ENCODE measurements at regions not wholly inside any gene's neighbourhood (a gene's known extent, or its start where the extent isn't known, plus 50 kb on each side); places are given as distances from the start of the nearest gene placed in this dataset.

DNA sequence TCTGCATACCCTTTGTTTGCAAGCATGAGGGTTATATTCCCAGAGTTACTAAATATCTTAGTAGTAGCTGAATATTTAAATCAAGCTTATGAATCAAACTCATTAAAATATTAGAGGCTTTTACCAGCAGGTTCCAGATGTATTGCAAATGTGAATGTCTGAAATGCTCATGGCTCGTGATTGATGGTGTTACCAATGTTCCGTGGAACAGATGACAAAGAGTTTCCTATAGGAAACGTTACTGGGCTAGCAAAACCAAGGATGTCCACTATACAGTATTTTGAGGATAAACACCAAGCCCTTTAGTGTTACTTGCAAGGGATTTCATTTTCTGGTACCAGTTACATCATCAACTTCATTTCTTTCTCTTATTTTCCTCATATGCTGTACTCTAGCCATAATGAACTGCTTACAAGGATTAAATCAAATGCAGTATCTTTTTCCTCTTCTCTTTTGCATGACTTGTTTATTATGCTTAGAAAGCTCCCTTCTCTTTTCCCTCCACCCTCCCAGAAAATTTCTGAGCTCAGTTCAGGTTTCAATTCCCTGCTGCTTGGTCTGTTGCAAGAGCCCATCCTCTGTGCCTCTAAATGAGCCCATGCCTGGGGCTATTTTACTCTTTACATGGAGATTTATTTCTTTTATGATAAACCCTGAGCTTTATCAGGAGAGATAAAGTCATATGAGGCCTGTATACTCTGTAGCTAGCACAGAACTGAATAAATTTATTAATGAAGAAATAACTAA is 1537.1 kb upstream of the GOT2 start:
- H3K27me3 ChIP-seq (replicated peaks in 2 of 5; ENCODE audit: control insufficient read depth in 4 of 5, insufficient read depth in 5 of 5, low read length in 4 of 5) = no peaks in the 10 kb centered on the region
- ChIA-PET POLR2A (no interaction called here), CTCF (no interaction called here)
- H3K9me3 ChIP-seq (ENCODE audit: control extremely low read depth in 1 of 5, control insufficient read depth in 4 of 5, insufficient read depth in 2 of 5, low read depth in 1 of 5, low read length in 4 of 5) = no peaks in the 10 kb centered on the region
- WGBS (ENCODE audit: insufficient coverage) = 67% methylated on average over 3 of the region's 3 CpGs
- H3K27ac ChIP-seq (ENCODE audit: insufficient read depth in 1 of 2, low read depth in 1 of 2, low read length in 2 of 2, poor library complexity in 1 of 2, severe bottlenecking in 2 of 2) = no peak overlapping the region
- no peaks in the 10 kb centered on the region for H3K4me1 ChIP-seq (ENCODE audit: control extremely low read depth in 1 of 4, control insufficient read depth in 4 of 4, insufficient read depth in 4 of 4, low read length in 3 of 4)
- no peaks in the 10 kb centered on the region for H3K36me3 ChIP-seq (ENCODE audit: control insufficient read depth in 4 of 4, insufficient read depth in 4 of 4, low read length in 3 of 4)
- no peak overlapping the region for H3K4me3 ChIP-seq (ENCODE audit: control insufficient read depth in 1 of 7, extremely low read depth in 1 of 7, insufficient read depth in 4 of 7, low read depth in 2 of 7, low read length in 6 of 7)
- no peak for DNase-seq

DNA sequence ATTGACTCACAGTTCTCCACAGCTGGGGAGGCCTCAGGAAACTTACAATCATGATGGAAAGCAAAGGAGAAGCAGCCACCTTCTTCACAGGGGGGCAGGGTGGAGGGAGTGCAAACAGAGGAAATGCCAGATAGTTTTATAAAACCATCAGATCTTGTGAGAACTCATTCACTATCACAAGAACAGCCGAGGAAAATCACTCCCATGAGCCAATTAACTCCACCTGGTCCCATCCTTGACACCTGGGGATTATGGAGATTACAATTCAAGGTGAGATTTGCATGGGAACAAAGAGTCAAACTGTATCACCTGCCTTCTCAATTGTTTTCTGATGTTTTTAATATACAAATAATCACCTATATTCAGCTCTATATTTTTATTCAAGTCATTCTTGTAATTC is 1527.3 kb upstream of the GOT2 start:
- WGBS (ENCODE audit: insufficient coverage) = 88% methylated on average over 1 of the region's 1 CpG
- CTCF ChIA-PET = no interaction called here

DNA sequence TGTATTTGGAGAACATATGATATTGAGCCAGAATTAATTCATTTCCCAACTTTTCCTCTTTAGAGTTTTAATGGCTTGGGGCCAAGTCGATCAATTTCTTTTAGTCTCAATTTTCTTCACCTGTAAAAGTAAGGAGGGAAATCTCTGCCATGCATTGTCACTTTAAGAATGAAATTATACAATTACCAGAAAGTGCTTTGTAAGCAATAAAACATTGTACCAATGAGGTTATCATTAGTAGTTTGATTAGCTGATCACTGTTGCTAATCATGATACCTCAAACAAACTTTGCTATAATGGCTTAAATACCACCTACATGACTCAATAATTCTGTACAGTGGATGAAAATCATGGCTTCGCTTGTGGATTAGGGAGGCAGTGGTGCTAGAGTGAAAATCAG is 1525.8 kb upstream of the GOT2 start:
- no peaks in the 10 kb centered on the region for H3K27me3 ChIP-seq (replicated peaks in 2 of 5; ENCODE audit: control insufficient read depth in 4 of 5, insufficient read depth in 5 of 5, low read length in 4 of 5)
- no peak for DNase-seq
- ChIA-PET CTCF (no interaction called here), POLR2A (no interaction called here)
- WGBS (ENCODE audit: insufficient coverage) = no CpG with 5 or more reads among the region's 2 CpGs
- H3K9me3 ChIP-seq (ENCODE audit: control extremely low read depth in 1 of 5, control insufficient read depth in 4 of 5, insufficient read depth in 2 of 5, low read depth in 1 of 5, low read length in 4 of 5) = no peaks in the 10 kb centered on the region
- no peak overlapping the region for H3K4me3 ChIP-seq (ENCODE audit: control insufficient read depth in 1 of 7, extremely low read depth in 1 of 7, insufficient read depth in 4 of 7, low read depth in 2 of 7, low read length in 6 of 7)
- H3K27ac ChIP-seq (ENCODE audit: insufficient read depth in 1 of 2, low read depth in 1 of 2, low read length in 2 of 2, poor library complexity in 1 of 2, severe bottlenecking in 2 of 2) = no peak overlapping the region
- H3K4me1 ChIP-seq (ENCODE audit: control extremely low read depth in 1 of 4, control insufficient read depth in 4 of 4, insufficient read depth in 4 of 4, low read length in 3 of 4) = no peaks in the 10 kb centered on the region
- H3K36me3 ChIP-seq (ENCODE audit: control insufficient read depth in 4 of 4, insufficient read depth in 4 of 4, low read length in 3 of 4) = no peaks in the 10 kb centered on the region

More for the DNA sequence above, 1527.3 kb upstream of the GOT2 start:
- no peaks in the 10 kb centered on the region for H3K36me3 ChIP-seq (ENCODE audit: control insufficient read depth in 4 of 4, insufficient read depth in 4 of 4, low read length in 3 of 4)
- no peak overlapping the region for H3K27ac ChIP-seq (ENCODE audit: insufficient read depth in 1 of 2, low read depth in 1 of 2, low read length in 2 of 2, poor library complexity in 1 of 2, severe bottlenecking in 2 of 2)
- no peaks in the 10 kb centered on the region for H3K9me3 ChIP-seq (ENCODE audit: control extremely low read depth in 1 of 5, control insufficient read depth in 4 of 5, insufficient read depth in 2 of 5, low read depth in 1 of 5, low read length in 4 of 5)
- no peaks in the 10 kb centered on the region for H3K4me1 ChIP-seq (ENCODE audit: control extremely low read depth in 1 of 4, control insufficient read depth in 4 of 4, insufficient read depth in 4 of 4, low read length in 3 of 4)
- DNase-seq = no peak
- no peaks in the 10 kb centered on the region for H3K27me3 ChIP-seq (replicated peaks in 2 of 5; ENCODE audit: control insufficient read depth in 4 of 5, insufficient read depth in 5 of 5, low read length in 4 of 5)
- POLR2A ChIA-PET = no interaction called here
- no peak overlapping the region for H3K4me3 ChIP-seq (ENCODE audit: control insufficient read depth in 1 of 7, extremely low read depth in 1 of 7, insufficient read depth in 4 of 7, low read depth in 2 of 7, low read length in 6 of 7)

DNA sequence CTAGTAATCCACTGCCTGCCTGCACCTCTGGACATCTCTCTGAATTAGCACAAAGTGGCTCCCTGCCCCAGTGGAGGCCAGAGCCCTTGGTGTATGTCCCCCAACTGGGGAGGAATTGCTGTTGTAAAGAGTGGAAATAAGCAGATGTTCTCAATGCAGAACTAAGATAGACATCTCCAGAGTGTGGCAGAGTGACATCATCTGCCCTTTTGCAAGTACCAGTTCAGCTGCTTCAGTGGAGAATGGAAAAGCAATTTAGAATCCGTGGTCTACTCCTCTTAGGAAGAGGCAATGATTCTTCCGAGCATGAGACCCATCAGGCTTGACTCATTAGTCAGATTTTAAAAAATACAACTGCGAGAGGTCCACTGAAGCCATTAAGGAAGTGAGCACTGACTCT is 1512.0 kb upstream of the GOT2 start:
- no peaks in the 10 kb centered on the region for H3K36me3 ChIP-seq (ENCODE audit: control insufficient read depth in 4 of 4, insufficient read depth in 4 of 4, low read length in 3 of 4)
- no peak for DNase-seq
- ChIA-PET POLR2A (no interaction called here), CTCF (interaction anchor here (0.7 kb wide), 1 partner anchor 258 kb away, joined by 3 read pairs; no protein-coding TSS in a partner anchor)
- H3K4me3 ChIP-seq (ENCODE audit: control insufficient read depth in 1 of 7, extremely low read depth in 1 of 7, insufficient read depth in 4 of 7, low read depth in 2 of 7, low read length in 6 of 7) = no peak overlapping the region
- H3K27ac ChIP-seq (ENCODE audit: insufficient read depth in 1 of 2, low read depth in 1 of 2, low read length in 2 of 2, poor library complexity in 1 of 2, severe bottlenecking in 2 of 2) = no peak overlapping the region
- WGBS (ENCODE audit: insufficient coverage) = 92% methylated on average over 3 of the region's 3 CpGs
- H3K9me3 ChIP-seq (ENCODE audit: control extremely low read depth in 1 of 5, control insufficient read depth in 4 of 5, insufficient read depth in 2 of 5, low read depth in 1 of 5, low read length in 4 of 5) = peaks cover 0 to 1% (median 0%) of the 10 kb centered on the region in 5 experiments
- H3K27me3 ChIP-seq (replicated peaks in 2 of 5; ENCODE audit: control insufficient read depth in 4 of 5, insufficient read depth in 5 of 5, low read length in 4 of 5) = no peaks in the 10 kb centered on the region
- no peaks in the 10 kb centered on the region for H3K4me1 ChIP-seq (ENCODE audit: control extremely low read depth in 1 of 4, control insufficient read depth in 4 of 4, insufficient read depth in 4 of 4, low read length in 3 of 4)

DNA sequence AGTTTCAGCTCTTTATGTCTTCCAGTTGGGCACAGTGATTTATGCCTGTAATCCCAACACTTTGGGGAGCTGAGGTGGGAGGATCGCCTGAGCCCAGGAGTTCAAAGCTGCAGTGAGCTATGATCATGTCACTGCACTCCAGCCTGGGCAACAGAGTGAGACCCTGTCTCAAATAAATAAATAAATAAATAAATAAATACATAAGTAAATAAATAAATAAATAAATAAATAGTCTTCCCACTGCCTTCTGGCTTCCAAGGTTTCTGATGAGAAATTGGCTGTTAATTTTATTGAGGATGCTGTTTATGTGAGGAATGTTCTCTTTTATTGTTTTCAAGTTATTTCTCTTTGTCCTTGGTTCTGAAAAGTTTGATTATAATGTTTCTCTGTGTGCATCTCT is 1507.6 kb upstream of the GOT2 start:
- no CpG with 5 or more reads among the region's 1 CpG for WGBS (ENCODE audit: insufficient coverage)
- H3K27me3 ChIP-seq (replicated peaks in 2 of 5; ENCODE audit: control insufficient read depth in 4 of 5, insufficient read depth in 5 of 5, low read length in 4 of 5) = no peaks in the 10 kb centered on the region
- no peaks in the 10 kb centered on the region for H3K4me1 ChIP-seq (ENCODE audit: control extremely low read depth in 1 of 4, control insufficient read depth in 4 of 4, insufficient read depth in 4 of 4, low read length in 3 of 4)
- no peaks in the 10 kb centered on the region for H3K36me3 ChIP-seq (ENCODE audit: control insufficient read depth in 4 of 4, insufficient read depth in 4 of 4, low read length in 3 of 4)
- DNase-seq = no peak
- H3K4me3 ChIP-seq (ENCODE audit: control insufficient read depth in 1 of 7, extremely low read depth in 1 of 7, insufficient read depth in 4 of 7, low read depth in 2 of 7, low read length in 6 of 7) = no peak overlapping the region
- POLR2A ChIA-PET = no interaction called here
- H3K9me3 ChIP-seq (ENCODE audit: control extremely low read depth in 1 of 5, control insufficient read depth in 4 of 5, insufficient read depth in 2 of 5, low read depth in 1 of 5, low read length in 4 of 5) = peaks cover 0 to 1% (median 0%) of the 10 kb centered on the region in 5 experiments
- CTCF ChIA-PET = no interaction called here
- H3K27ac ChIP-seq (ENCODE audit: insufficient read depth in 1 of 2, low read depth in 1 of 2, low read length in 2 of 2, poor library complexity in 1 of 2, severe bottlenecking in 2 of 2) = no peak overlapping the region

DNA sequence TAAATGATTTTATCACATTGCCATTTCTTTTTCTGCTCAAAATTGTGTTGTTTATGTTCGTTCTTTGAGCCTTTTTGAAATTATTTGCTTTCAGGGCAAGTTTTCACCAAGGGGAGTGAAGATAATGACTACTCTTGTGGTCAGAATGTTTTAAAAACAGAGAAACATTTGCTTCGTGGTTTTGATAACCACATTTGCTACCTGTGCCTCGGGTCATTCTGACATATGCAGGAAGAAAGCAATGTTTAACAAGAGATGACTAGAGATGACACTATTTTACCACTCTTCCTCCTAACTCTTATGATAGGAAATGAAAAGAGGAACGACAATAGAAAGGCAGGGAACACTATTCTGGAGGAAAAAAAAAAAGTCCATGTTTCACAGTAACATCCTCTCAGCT is 1496.5 kb upstream of the GOT2 start:
- no peaks in the 10 kb centered on the region for H3K27me3 ChIP-seq (replicated peaks in 2 of 5; ENCODE audit: control insufficient read depth in 4 of 5, insufficient read depth in 5 of 5, low read length in 4 of 5)
- no peak overlapping the region for H3K27ac ChIP-seq (ENCODE audit: insufficient read depth in 1 of 2, low read depth in 1 of 2, low read length in 2 of 2, poor library complexity in 1 of 2, severe bottlenecking in 2 of 2)
- no CpG with 5 or more reads among the region's 4 CpGs for WGBS (ENCODE audit: insufficient coverage)
- ChIA-PET POLR2A (no interaction called here), CTCF (no interaction called here)
- peaks cover 0 to 3% (median 0%) of the 10 kb centered on the region in 4 experiments for H3K4me1 ChIP-seq (ENCODE audit: control extremely low read depth in 1 of 4, control insufficient read depth in 4 of 4, insufficient read depth in 4 of 4, low read length in 3 of 4)
- no peaks in the 10 kb centered on the region for H3K9me3 ChIP-seq (ENCODE audit: control extremely low read depth in 1 of 5, control insufficient read depth in 4 of 5, insufficient read depth in 2 of 5, low read depth in 1 of 5, low read length in 4 of 5)
- peak in 2 of 3 donors; percentile 8 to 12 for DNase-seq
- no peak overlapping the region for H3K4me3 ChIP-seq (ENCODE audit: control insufficient read depth in 1 of 7, extremely low read depth in 1 of 7, insufficient read depth in 4 of 7, low read depth in 2 of 7, low read length in 6 of 7)
- no peaks in the 10 kb centered on the region for H3K36me3 ChIP-seq (ENCODE audit: control insufficient read depth in 4 of 4, insufficient read depth in 4 of 4, low read length in 3 of 4)

DNA sequence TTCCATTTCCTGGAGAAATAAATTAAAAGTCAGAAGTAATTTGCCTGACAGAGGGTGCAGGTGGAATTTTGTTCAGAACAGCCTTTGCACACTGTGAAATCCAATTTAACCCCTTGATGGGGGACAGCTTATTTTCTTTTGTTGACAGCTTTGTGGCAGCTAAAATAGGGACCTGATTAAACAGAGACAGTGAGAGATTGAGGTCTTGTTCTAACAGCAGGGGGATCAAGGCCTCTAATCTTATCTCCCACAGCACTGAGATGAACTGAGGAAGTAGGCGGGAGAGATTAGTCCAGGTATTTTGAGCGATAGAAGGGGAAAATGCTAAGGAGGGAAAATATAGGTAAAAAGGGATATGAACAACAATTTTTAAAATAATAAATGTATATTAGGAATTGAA is 1491.4 kb upstream of the GOT2 start:
- no peaks in the 10 kb centered on the region for H3K4me1 ChIP-seq (ENCODE audit: control extremely low read depth in 1 of 4, control insufficient read depth in 4 of 4, insufficient read depth in 4 of 4, low read length in 3 of 4)
- H3K27ac ChIP-seq (ENCODE audit: insufficient read depth in 1 of 2, low read depth in 1 of 2, low read length in 2 of 2, poor library complexity in 1 of 2, severe bottlenecking in 2 of 2) = no peak overlapping the region
- no peak overlapping the region for H3K4me3 ChIP-seq (ENCODE audit: control insufficient read depth in 1 of 7, extremely low read depth in 1 of 7, insufficient read depth in 4 of 7, low read depth in 2 of 7, low read length in 6 of 7)
- peaks cover 0 to 2% (median 0%) of the 10 kb centered on the region in 5 experiments for H3K9me3 ChIP-seq (ENCODE audit: control extremely low read depth in 1 of 5, control insufficient read depth in 4 of 5, insufficient read depth in 2 of 5, low read depth in 1 of 5, low read length in 4 of 5)
- no peaks in the 10 kb centered on the region for H3K36me3 ChIP-seq (ENCODE audit: control insufficient read depth in 4 of 4, insufficient read depth in 4 of 4, low read length in 3 of 4)
- ChIA-PET POLR2A (no interaction called here), CTCF (no interaction called here)
- WGBS (ENCODE audit: insufficient coverage) = no CpG with 5 or more reads among the region's 2 CpGs
- DNase-seq = no peak
- H3K27me3 ChIP-seq (replicated peaks in 2 of 5; ENCODE audit: control insufficient read depth in 4 of 5, insufficient read depth in 5 of 5, low read length in 4 of 5) = no peaks in the 10 kb centered on the region

Measured in common myeloid progenitor, CD34-positive (primary cell).